ENCODE measurements at regions not wholly inside any gene's neighbourhood (a gene's known extent, or its start where the extent isn't known, plus 50 kb on each side); places are given as distances from the start of the nearest gene placed in this dataset.

- TF ChIP-seq CTCF (conservative IDR thresholded peaks at IDR 0.05; ENCODE audit: low read depth, low read length) (no peak), POLR2A (IDR thresholded peaks at IDR 0.05; ENCODE audit: low read depth, low read length) (no peak), FOS (IDR thresholded peaks at IDR 0.05; ENCODE audit: low read depth, low read length) (no peak), RAD21 (IDR thresholded peaks at IDR 0.05; ENCODE audit: low read length) (no peak), MXI1 (IDR thresholded peaks at IDR 0.05; ENCODE audit: borderline replicate concordance, low read depth, low read length) (no peak), RFX5 (IDR thresholded peaks at IDR 0.05; ENCODE audit: low read depth, low read length) (no peak), BHLHE40 (IDR thresholded peaks at IDR 0.05; ENCODE audit: low read depth, low read length) (no peak), MAZ (IDR thresholded peaks at IDR 0.05; ENCODE audit: borderline replicate concordance, low read depth, low read length) (no peak), SMC3 (IDR thresholded peaks at IDR 0.05; ENCODE audit: low read depth, low read length) (no peak), ELK1 (IDR thresholded peaks at IDR 0.05; ENCODE audit: borderline replicate concordance, low read depth, low read length) (no peak)
Measured at GRCh38 chr9:11758016-11758415, 935.2 kb upstream of the TYRP1 start.

Measured in IMR-90 (cell line).